Activated CD4-positive, CD25-positive, alpha-beta regulatory T cell treated with anti-CD3 and anti-CD28 coated beads, Interleukin-2, amount 50 U/mL, for 72 hours (primary cell): ENCODE measurements at regions not wholly inside any gene's neighbourhood (a gene's known extent, or its start where the extent isn't known, plus 50 kb on each side); places are given as distances from the start of the nearest gene placed in this dataset.

Experiments used
- DNase-seq: peaks from one replicate; pipeline ENCODE4 v3.0.0; 2021

DNA sequence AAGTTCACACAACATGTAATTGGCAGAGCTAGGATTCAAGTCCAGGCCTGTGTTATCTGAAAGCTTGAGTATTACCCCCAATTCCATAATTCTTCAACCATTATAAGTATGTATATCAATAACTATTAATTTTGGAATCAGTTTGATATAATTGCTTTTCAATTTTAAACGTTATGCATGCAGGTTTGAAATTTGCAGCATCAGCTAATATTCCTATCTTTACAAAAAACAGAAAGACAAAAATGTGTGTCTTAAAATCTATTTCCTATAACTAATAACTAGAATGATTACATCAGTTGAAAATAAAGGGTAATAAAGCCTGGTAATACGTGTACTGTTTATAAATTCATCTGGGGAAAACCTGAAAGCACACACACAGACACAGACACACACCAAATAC is 543.3 kb upstream of the PKDCC start:
- no peak for DNase-seq

DNA sequence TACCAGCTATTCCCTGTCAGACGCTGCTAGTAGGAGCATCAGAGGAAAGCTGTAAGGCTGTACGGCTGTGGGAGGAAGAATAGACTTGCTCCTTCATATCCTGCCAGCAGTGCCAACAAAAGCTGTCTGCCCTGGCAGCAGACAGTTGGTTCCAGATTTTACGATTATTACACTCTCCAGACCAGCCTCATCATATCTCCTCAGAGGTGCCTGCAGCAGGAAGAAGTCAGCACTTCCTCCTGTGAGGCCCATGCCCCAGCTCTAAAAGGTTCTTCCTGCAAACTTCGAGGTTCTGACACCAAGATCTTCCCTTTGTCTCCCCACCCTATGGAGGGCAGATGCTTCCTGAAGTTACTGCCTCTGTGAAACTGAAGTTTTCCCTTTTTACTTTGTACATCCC is 537.7 kb upstream of the PKDCC start:
- no peak for DNase-seq

DNA sequence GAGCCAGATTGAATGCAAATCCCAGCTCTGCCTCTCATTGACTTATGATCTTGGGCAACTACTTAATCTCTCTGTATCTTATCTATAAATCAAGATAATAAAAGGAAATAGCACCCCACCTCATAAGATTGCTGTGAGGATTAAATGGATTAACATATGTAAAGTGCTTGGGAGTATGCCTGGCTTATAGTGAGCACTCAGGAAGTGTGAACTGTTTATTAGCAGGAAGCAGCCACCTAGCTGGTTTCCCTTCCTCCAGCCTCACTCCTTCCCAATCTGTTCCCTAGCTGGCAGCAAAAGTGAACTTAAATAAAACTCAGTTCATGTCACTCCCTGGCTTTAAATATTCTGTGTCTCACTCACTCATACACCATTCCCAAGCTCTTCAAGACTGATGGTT is 526.6 kb upstream of the PKDCC start:
- no peak for DNase-seq

DNA sequence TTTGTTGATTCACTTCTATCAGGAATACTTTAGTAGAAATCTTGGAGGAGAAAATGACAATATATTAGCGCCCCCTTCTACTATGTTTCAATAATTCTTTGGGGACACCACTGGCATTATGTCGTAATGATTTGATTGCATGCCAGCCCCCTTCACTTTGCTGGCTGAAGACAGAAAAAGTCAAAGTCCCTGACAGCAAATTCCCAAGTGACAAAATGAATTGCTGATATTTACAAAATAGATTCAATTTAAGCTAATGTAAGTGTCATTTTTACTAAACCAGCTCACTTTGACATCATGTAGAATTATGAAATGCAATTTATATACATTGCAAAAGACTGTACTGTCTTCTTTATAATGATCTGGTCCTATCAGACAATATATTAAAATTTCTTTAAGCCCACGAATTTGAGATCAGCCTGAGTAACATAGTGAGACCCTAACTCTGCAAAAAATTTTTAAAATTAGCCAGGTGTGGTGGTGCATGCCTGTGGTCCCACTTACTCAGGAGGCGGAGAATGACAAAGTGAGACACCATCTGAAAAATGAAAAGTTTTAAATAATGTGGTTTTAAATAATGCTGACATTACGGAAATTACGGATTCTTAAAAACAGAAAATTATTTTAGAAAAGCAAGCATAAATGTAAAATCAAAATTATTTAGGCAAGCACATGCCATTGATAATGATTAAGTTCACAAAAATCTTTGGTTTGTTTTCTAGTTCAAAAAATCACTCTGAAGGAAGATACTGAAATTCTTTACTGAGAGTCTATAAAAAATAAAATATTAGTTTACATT is 520.1 kb upstream of the PKDCC start:
- DNase-seq: no peak

DNA sequence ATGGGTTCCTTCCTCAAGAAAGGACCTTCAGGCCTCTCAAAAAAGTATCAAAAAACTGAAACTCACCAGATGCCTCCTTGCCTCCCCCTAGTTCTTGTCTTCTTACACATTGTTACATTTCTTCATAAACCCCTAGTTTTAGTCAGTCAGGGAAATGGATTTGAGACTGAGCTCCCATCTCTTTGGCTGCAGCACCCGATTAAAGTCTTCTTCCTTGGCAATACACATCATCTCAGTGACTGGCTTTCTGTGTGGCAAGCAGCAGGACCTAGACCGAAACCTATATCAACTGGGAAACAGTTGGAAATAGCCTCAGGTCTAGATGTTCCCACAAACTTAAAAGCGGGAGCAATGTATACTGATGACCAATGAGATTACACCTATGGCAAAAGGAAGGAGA is 512.2 kb upstream of the PKDCC start:
- no peak for DNase-seq

DNA sequence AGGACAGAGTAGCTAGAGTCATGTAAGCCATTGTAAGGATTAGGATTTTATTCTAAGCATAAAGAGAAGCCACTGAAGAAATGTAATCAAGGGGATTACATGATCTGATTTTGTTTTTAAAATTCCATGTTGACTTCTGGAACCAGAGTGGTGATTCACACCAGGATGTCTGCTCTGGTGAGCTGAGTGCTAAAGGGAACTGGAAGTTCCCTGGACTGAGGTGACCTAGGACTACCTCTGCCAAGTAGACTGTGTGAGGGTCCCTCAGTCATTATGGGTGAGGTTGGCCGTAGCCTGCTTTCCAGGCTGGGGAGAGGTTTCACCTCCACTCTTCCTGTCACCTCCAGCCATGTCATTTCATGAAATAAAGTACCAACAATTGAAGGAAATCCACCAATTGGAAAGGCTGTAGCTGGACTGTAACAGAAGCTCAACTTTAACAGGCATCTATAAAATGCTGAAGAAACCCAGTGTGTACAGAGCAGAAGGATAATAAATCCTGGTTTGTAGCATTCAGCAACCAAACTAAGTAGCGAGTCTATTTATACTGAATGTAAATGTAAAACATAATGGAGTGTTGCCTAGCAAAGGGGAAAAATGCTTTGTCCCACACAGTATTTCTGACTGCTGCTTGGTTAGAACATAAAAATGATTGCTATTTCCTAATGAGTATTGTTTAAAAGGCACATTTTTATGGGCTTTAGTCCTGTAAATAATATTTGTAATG is 507.4 kb upstream of the PKDCC start:
- DNase-seq: no peak

DNA sequence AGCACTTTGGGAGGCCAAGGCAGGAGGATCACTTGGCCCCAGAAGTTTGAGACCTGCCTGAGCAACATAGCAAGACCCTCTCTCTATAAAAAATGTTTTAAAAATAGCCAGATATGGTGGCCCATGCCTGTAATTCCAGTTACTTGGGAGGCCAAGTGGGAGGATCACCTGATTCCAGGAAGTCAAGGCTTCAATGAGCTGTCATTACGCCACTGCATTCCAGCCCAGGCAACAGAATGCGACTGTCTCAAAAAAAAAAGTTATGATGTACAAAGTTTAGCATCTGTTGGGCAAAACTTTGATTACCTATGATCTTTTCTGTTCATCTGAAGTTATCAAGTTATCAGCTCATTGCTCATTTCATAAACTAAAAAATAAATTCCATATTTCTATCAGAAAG is 504.1 kb upstream of the PKDCC start:
- DNase-seq: no peak

DNA sequence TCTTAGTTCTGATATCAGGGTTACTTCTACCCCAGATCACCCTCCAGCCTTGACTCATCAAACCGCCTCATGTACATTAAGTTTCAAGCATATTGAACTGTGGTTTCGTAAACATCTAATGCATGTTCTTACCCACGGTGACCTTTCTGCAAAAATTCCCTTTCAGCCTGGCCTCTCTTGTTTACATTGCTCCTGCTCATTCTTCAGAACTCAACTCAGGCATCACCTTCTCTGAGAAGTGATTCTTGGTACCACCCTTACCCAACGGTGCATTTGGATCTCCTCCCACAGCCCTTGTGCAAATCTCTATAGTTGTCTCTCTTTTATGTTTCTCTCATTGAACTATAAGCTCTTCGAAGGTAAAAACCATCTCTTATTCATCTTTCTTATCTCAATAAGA is 503.1 kb upstream of the PKDCC start:
- no peak for DNase-seq

DNA sequence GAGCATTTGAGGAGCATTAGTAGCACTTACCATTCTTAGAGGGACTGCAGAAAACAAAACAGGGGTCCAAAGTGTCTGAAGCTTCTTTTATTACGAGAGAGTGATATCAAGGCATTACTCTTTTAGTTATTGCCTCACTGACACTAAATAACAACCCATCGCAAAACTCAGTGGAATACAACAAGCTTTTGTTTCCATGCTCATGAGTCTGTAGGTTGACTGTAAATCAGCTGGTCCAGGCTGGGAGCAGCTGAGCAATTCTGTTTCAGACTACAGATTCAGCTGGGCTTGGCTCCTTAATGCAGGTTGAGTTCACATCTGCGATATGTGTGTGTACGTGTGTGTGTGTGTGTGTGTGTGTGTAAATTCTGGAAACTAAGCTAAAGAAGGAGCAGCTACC is 501.8 kb upstream of the PKDCC start:
- DNase-seq: no peak

DNA sequence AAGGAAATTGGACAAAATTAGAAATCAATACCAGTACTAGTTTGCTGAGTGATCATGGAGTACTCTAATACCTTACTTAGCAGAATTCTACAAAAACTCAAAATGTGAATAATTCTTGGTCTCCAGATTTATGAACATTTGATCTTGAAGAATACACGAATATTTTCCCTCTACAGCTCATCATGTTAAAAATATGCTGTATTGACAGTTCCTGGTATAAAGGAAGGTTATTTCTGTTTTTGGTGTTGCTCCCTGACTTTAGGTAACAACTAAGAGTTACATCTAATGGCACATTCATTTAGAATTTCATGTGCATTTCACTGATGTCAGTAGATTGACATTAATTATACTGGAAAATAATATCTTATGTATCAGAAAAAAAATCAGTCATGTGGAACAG is 479.2 kb upstream of the PKDCC start:
- DNase-seq: no peak

DNA sequence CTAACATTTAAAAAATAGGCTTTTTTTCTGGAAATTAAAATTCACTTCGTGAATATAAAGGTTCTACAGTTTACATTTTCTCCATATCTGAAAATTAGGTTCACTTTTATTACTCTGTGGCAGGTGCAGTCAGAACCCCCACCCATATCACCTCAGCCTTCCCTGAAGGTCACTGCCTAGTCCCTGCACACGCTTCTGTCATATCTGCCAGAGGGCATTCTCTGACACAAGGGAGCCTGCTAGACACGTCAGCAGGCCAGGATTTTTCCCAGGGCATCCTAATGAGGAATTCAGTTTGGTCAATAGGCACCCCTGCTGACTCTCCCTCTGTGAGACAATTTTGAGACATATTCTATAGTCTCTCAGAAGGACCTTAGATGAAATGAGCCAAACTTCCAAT is 475.7 kb upstream of the PKDCC start:
- DNase-seq: no peak

DNA sequence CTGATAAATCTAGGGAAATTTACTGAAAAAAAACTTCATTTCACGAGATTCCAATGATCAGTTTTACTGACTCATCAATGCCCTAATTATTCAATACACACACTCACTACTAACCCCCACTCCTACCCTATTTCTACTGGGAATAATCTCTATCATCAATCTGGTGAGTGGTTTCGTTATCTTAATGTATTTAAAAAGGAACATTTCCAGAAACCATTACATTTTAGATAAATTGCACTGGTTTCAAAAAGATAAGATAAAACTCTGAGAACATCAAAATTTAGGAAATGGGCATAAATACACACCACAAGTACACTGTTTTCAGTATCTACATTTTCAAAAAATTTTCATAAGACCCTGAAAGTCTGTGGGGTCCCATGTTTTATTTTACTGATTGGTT is 471.4 kb upstream of the PKDCC start:
- DNase-seq: no peak

DNA sequence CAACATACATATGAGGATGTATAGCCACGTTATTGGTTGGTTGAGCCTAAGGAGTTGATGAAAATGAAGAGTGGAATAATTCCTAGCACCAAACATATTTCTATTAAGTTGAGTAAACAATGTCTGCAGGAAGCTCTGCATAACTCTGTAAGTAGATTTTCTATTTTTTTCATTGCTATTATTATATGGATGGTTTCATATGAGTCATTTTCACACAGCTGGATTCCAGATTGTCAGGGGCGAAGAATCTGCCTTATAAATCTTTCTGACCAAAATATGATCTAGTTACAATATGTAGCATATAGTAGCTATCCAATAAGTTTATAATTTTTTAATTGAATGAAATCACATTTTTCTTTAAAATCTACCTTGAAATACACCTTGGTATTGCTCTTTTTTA is 468.0 kb upstream of the PKDCC start:
- no peak for DNase-seq

DNA sequence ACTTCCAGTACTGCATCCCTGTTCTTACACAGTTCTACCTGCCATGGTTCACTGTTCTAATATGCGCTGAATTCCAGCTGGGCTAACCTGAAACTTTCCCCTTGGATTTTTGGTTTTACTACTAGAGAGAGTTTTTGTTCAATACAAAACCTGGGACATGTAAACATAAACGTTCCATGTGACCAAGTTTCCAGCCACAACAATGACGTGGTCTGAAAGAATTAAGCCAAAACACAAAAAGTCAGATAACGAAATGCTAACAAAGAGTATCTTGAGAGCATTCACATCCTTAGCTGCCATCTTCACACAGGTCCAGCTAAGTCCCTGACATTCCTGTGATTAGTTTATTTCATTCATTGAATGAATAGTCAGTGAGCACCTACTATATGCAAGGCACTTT is 467.0 kb upstream of the PKDCC start:
- DNase-seq: no peak

DNA sequence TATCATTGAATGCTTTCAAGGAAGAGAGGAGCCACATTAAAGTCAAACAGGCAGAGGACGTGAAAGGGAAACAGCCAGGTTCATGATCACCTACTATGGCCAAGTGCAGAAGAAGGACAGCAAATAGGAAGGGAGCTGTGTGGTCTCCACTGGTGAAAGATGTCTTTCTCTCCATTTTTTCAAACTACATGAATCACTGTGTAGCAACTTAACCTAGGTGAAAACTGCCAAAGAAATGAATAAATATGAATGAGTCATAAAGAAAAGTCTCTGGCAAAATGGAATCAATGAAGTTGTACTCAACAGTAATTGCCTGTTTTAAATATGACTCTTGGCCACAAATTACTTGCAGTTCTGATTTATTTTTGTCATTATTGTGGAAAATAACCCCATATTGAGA is 452.6 kb upstream of the PKDCC start:
- DNase-seq: no peak

DNA sequence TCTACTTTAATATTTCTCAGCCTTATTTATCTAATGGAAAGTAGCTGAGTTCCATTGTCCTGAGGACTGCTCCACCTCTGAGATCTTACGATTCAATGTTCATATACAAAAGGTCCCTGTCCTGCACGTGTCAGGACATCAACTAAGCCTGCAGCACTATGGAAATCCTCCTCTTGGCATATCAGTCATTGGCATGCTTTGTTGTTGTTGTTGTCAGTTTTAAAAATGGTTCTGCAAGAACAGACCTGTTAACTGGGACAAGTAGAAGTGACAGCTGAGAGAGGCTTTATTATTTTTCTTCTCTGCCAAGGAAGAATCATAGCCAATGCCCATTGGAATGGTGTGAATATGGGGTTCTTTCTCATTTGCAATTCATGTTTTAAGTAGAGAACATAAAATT is 450.1 kb upstream of the PKDCC start:
- DNase-seq: no peak

DNA sequence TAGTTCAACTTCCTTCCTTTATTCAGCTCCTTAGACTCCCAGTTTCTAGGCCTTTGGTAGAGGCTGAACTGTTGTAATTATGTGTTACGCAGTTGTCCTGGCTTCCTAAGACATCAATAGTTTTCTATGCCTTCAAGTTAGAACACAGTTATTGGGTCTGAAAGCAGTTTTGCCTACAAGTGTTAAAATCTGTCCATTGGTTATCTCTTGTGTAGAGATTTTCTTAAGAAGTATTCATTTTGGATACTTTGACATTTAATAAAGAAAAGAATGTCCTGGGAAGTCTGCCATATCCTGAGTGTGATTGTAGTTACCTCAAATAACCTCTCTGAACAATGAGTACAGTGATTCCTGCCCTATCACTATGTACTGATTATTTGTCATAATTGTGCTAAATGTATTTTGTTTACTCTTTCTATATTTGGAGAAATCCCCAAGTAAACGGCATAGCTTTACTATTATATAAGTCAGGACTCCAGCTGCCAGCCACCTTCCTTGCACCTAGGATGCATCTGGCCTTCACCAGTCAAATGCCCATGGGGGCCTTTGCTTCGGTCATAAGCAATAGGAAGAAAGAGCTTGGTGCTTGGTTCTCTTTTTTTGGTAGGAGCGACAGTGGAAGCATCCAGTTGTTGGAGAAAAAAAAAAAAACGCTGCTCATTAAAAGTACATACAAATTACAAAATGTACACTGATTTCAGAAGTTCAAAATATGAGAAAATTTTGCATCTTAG is 449.5 kb upstream of the PKDCC start:
- no peak for DNase-seq

DNA sequence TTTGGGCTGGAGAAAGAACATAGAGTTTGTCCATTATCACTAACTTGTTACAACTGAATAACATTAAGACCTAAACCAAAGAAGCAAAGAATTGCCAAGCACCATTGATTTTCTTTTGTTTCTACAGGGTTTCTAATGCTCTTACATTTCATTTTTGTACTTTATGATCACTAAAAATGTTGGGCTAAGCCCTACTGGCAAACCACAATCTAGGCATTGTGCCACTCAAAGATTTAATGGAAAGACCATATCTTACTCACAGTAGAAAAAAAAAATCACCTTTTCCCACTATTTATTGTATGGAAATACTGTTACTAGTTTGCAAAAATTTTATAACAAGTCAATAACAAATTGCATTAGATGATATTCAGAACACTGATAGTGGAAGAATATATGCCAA is 447.4 kb upstream of the PKDCC start:
- DNase-seq: no peak

DNA sequence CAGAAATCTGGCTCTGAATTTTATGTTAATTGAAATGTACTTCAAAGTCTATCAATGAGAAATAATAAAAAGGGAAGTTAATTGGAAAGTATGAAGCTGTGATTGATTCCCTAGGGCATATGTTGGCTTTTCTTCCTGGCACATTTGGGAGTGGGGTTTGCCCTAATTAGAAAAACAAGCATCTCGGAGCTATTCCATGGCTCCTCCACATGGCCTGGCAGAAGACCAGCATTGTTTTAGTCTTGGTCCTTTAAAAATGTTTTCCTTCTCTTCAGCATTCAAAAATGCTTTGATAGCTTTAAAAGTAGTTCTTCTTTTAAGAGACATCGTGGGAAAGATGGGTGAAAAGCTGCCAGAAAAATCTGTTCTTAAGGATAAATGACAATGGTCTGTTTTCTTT is 445.5 kb upstream of the PKDCC start:
- no peak for DNase-seq

DNA sequence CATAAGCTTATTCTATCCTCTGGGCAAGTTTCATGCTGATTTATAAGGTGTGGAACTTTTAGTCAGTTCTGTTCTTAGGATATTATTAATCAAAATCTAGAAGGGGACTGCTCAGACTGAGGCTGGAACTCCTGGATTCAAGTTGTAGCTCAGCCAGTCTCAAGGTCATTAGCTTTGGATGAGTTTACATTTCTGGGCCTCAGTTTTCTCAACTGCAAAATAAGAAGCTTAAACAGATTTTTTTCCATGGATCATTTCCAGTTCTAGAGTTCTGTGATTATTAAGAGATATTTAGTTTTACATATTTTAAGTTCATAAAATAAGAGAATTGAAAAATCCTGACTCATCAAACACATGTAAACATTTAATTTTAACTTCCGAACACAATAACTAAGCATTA is 442.5 kb upstream of the PKDCC start:
- DNase-seq: no peak

DNA sequence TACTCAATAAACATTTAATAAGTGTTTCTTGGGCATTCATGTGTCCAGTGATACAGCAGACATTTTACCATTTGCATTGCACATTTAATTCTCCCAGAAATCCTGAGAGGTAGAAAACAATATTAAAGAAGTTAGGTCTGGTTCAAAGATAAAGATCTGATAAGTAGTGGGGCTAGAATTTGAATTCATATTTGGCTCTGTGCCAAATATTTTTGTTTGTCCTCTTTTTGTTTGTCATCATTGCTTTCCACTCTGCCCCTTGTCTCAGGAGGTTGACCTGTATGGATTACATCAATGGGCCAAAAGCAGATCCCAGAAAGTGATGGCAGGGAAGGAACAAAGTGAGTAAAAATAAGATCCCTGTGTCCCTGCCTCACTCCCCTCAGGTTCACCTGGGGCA is 441.9 kb upstream of the PKDCC start:
- DNase-seq: no peak

DNA sequence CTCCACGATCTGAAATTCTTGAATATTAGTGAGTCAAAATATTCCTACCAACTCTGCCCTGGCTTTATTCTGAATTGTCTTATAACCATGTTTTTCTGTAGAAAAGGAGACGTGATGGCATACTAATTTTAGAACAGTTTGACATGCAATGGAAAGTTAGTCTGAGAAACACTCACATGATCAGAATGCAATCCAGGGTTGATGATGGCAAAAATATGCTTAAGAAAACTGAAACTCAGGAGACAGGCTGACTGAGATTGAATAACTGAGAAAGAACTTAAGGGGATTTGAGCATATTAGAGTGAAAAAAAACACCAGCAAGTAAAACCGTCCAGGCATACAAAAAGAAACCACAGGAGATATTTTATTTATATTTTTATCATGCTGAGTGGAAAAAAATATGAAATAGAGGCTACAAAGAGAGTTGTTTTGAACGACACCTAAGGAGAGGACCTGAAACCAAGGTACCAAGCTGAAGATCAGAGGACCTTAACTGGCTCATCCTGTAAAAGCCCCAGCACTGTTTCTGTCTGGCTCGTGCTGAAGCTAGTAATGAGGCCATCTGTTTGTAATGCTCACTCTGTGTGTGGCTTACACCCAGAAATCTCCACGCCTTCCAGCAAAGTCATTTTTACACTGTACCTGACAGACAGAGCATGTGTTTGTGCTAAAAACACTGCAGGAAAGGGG is 437.2 kb upstream of the PKDCC start:
- no peak for DNase-seq

DNA sequence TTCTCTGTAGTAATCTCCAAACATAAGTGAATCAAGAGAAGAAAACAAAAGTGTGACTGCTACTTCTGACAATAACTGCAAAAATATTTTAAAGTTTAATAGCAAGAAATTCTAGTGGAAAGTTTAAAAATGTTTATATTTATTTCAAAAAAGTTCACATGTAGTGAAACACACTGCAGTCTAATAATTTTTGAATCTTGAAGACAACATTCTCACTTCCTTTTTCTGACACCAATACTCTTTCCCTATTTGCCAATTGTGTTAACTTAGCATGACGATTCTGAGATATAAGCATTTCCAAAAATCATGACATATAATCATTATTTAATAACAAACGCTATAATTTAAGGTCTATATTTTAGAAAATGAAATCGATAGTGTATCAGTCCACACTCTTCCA is 429.1 kb upstream of the PKDCC start:
- no peak for DNase-seq

DNA sequence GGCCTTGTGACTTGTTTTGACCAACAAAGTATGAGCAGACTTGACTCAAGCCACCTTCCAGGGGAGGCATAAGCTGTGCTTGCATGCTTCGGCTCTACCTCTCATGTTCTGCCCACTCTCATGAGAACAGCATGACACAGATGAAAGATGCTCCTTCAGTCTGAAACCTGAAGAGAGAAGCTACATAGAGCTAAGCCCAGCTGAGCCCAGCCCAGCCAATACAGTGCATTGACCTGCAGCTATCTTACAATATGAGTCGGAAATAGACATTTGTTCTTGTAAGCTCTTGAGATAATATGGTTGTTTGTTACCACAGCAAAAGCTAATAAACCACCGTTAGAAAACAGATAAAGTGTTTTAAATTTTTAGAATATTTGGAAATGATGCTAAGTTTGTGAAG is 426.7 kb upstream of the PKDCC start:
- no peak for DNase-seq
